ENCODE measurements at regions not wholly inside any gene's neighbourhood (a gene's known extent, or its start where the extent isn't known, plus 50 kb on each side); places are given as distances from the start of the nearest gene placed in this dataset.
"Not testable (repeated sequence)": the region's sequence is repeated elsewhere in the genome, so short reads cannot be mapped to it uniquely, and the experiment has no call there.

DNA sequence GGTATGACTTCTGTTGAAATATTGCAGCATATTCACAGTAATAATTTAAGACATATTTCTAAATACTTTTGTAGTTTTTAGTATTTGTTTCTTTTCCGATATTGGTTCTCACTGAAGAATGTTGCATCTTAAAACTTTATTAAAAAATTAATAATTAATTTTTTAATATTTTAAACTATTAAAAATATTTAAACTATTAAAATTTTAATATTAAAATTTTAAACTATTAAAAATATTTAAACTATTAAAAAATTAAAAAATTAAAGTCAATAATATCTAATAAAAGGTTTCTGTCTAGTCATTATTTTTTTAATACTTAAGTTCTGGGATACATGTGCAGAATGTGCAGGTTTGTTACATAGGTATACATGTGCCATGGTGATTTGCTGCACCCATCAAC is 149.3 kb upstream of the CCNH start:
- H3K4me1 ChIP-seq (ENCODE audit: control insufficient read depth, insufficient read depth, low read length): no peaks in the 10 kb centered on the region
- H3K27me3 ChIP-seq (ENCODE audit: control insufficient read depth, insufficient read depth, low read length): no peaks in the 10 kb centered on the region
- H3K9ac ChIP-seq (ENCODE audit: low read depth, low read length): no peak overlapping the region
- no peak overlapping the region for H3K4me3 ChIP-seq (ENCODE audit: low read length)
- H3K9me3 ChIP-seq (replicated peaks; ENCODE audit: low read length): no peaks in the 10 kb centered on the region
- H3K36me3 ChIP-seq (ENCODE audit: insufficient read depth, low read length): no peaks in the 10 kb centered on the region
- no peak overlapping the region for H3K4me2 ChIP-seq (ENCODE audit: low read length)

DNA sequence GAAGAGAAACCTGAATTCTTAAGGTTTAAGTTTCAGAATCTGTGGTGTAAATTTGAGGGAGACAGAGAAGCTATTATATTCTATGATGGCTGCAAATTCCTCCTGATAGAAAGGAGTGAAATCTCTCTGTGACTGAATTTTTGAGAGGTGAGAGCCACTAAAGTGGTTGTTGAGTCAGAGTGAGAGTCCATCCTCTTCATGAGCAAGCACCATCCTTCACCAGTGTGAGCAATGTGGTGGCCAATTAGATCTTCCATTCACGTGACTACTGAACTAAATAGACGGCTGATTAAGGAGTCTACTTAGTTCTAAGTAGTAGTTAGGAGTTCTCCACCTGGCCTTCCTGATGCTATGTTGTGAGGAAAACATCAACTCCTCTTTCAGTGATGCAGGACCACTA is 147.8 kb upstream of the CCNH start:
- no peaks in the 10 kb centered on the region for H3K4me1 ChIP-seq (ENCODE audit: control insufficient read depth, insufficient read depth, low read length)
- H3K4me2 ChIP-seq (ENCODE audit: low read length): no peak overlapping the region
- H3K9ac ChIP-seq (ENCODE audit: low read depth, low read length): no peak overlapping the region
- no peaks in the 10 kb centered on the region for H3K27me3 ChIP-seq (ENCODE audit: control insufficient read depth, insufficient read depth, low read length)
- no peaks in the 10 kb centered on the region for H3K9me3 ChIP-seq (replicated peaks; ENCODE audit: low read length)
- no peaks in the 10 kb centered on the region for H3K36me3 ChIP-seq (ENCODE audit: insufficient read depth, low read length)
- no peak overlapping the region for H3K4me3 ChIP-seq (ENCODE audit: low read length)

DNA sequence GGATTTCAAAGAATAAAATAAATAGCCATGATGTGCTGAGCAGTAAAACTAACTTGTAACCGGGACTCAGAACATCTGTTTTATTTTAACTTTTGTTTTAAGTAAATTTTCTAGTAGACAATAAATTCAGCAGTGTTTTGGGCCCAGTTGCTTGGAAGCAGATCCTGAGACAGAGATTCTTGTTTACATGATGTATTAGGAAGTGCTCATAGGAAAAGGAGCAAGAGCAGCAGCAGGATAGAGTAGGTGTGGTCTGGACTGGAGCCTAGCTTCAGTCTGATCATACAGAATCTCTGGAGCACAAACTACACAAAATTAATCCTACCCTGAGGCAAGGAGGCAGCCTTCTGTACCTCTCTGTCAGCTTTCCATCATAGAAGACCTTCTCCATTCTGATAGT is 139.2 kb upstream of the CCNH start:
- Histone ChIP-seq H3K9ac (ENCODE audit: low read depth, low read length) (no peak overlapping the region), H3K36me3 (ENCODE audit: insufficient read depth, low read length) (no peaks in the 10 kb centered on the region), H3K9me3 (replicated peaks; ENCODE audit: low read length) (no peaks in the 10 kb centered on the region), H3K27me3 (ENCODE audit: control insufficient read depth, insufficient read depth, low read length) (no peaks in the 10 kb centered on the region), H3K4me2 (ENCODE audit: low read length) (no peak overlapping the region), H3K4me1 (ENCODE audit: control insufficient read depth, insufficient read depth, low read length) (no peaks in the 10 kb centered on the region), H3K4me3 (ENCODE audit: low read length) (no peak overlapping the region)

DNA sequence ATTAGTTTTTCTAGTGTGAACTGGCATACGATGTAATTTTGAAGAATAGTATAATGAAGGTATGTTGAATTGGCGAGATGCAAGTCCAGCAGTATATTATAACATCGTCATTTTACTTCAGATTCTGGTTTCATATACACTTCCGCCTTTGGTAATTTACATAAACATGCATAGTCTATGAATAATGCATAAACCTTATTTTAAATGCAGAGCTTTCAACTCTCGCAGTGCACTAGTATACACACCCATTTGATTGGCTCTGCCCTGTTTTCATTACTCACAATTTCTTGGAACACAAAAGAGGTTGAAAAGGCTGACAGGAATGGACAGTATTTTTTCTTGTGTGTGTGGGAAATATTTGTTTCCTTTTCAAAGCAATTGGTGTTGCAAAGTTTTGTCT is 128.9 kb upstream of the CCNH start:
- H3K4me1 ChIP-seq (ENCODE audit: control insufficient read depth, insufficient read depth, low read length): no peaks in the 10 kb centered on the region

DNA sequence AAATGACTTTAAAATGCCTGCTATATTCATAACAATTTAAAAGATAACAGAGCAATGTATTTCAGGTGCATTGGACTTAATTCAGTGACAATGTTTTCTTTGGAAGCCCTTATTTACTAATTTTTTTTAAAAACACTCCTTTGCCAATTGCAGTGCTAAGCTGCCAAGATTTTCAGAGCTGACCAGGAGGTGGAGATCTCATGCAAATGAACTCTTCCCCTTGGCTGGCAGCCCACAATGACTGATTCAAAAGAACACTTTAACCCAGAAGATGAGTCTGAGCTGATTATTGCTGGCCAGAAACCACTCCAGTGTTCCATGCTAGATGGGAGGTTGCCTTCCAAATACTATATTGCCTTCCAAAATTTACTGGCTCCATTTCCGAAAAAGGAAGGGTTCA is 128.3 kb upstream of the CCNH start:
- no peak overlapping the region for H3K4me2 ChIP-seq (ENCODE audit: low read length)
- H3K4me3 ChIP-seq (ENCODE audit: low read length): no peak overlapping the region
- H3K36me3 ChIP-seq (ENCODE audit: insufficient read depth, low read length): no peaks in the 10 kb centered on the region
- no peaks in the 10 kb centered on the region for H3K4me1 ChIP-seq (ENCODE audit: control insufficient read depth, insufficient read depth, low read length)
- H3K9me3 ChIP-seq (replicated peaks; ENCODE audit: low read length): no peaks in the 10 kb centered on the region
- no peak overlapping the region for H3K9ac ChIP-seq (ENCODE audit: low read depth, low read length)
- peaks cover 3% of the 10 kb centered on the region for H3K27me3 ChIP-seq (ENCODE audit: control insufficient read depth, insufficient read depth, low read length)

More for the DNA sequence above, 128.9 kb upstream of the CCNH start:
- Histone ChIP-seq H3K9ac (ENCODE audit: low read depth, low read length) (no peak overlapping the region), H3K9me3 (replicated peaks; ENCODE audit: low read length) (no peaks in the 10 kb centered on the region), H3K4me2 (ENCODE audit: low read length) (no peak overlapping the region), H3K27me3 (ENCODE audit: control insufficient read depth, insufficient read depth, low read length) (peaks cover 3% of the 10 kb centered on the region), H3K4me3 (ENCODE audit: low read length) (no peak overlapping the region), H3K36me3 (ENCODE audit: insufficient read depth, low read length) (no peaks in the 10 kb centered on the region)

DNA sequence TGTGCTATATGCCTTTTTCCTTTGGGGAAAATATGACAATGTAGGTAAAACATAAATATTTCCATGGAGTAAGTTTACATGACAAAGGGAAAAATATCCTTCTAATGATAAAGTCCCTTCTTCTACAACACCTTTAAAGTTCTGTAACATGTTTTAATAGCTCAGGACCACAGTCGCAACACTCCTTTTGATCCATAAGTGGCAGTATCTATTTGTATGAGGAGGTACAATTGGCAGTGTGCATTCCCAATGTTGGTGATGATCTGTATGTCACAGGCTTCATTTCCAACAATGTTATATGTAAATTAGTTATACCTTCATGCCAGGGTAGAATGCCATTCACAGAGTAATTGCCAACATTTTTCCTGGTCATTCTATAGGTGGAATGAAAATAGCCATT is 127.1 kb upstream of the CCNH start:
- peaks cover 3% of the 10 kb centered on the region for H3K27me3 ChIP-seq (ENCODE audit: control insufficient read depth, insufficient read depth, low read length)
- H3K9ac ChIP-seq (ENCODE audit: low read depth, low read length): no peak overlapping the region
- no peaks in the 10 kb centered on the region for H3K36me3 ChIP-seq (ENCODE audit: insufficient read depth, low read length)
- no peaks in the 10 kb centered on the region for H3K4me1 ChIP-seq (ENCODE audit: control insufficient read depth, insufficient read depth, low read length)
- no peak overlapping the region for H3K4me2 ChIP-seq (ENCODE audit: low read length)
- H3K9me3 ChIP-seq (replicated peaks; ENCODE audit: low read length): no peaks in the 10 kb centered on the region
- H3K4me3 ChIP-seq (ENCODE audit: low read length): no peak overlapping the region

DNA sequence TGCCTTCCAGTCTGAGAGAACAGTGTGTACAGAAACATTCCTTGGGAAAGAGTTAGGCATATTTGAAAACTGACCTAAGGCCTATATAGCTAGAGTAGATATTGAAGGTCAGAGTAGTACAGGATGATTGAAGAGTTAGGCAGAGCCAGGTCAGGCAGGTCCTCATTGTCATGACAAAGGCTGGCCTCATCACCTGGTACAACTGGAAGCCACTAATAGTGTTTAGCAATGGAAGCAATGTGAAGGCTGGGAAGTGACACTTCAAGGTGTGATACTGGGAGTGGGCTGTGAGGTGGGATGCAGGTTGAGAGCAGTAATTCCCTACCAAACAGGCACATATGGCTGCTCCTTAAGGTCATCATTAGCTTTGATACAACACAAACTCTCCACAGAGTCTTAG is 123.6 kb upstream of the CCNH start:
- H3K4me2 ChIP-seq (ENCODE audit: low read length): no peak overlapping the region
- H3K9ac ChIP-seq (ENCODE audit: low read depth, low read length): no peak overlapping the region
- no peaks in the 10 kb centered on the region for H3K27me3 ChIP-seq (ENCODE audit: control insufficient read depth, insufficient read depth, low read length)
- no peaks in the 10 kb centered on the region for H3K4me1 ChIP-seq (ENCODE audit: control insufficient read depth, insufficient read depth, low read length)
- no peaks in the 10 kb centered on the region for H3K36me3 ChIP-seq (ENCODE audit: insufficient read depth, low read length)
- H3K4me3 ChIP-seq (ENCODE audit: low read length): no peak overlapping the region
- H3K9me3 ChIP-seq (replicated peaks; ENCODE audit: low read length): no peaks in the 10 kb centered on the region

DNA sequence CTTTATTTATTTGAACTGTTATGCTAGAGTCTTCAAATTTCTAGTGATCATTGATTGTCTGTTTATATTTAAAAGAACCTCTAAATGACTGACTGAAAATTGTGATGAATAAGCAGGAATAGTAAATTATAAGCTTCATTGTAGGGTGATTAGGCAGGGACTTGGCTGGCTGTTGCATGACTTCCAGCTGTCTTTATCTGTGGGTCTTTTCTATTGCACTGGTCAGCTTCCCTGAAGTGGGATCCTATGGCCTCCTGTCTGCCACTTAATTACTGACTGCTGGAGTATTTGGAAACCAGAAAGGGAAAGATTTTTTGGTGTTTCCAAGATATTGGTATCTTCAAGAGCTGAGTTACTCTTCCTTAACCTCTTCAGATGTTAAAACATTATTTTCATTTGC is 123.0 kb upstream of the CCNH start:
- H3K4me2 ChIP-seq (ENCODE audit: low read length): no peak overlapping the region
- no peaks in the 10 kb centered on the region for H3K9me3 ChIP-seq (replicated peaks; ENCODE audit: low read length)
- no peak overlapping the region for H3K9ac ChIP-seq (ENCODE audit: low read depth, low read length)
- no peaks in the 10 kb centered on the region for H3K4me1 ChIP-seq (ENCODE audit: control insufficient read depth, insufficient read depth, low read length)
- H3K36me3 ChIP-seq (ENCODE audit: insufficient read depth, low read length): no peaks in the 10 kb centered on the region
- H3K27me3 ChIP-seq (ENCODE audit: control insufficient read depth, insufficient read depth, low read length): no peaks in the 10 kb centered on the region
- no peak overlapping the region for H3K4me3 ChIP-seq (ENCODE audit: low read length)

DNA sequence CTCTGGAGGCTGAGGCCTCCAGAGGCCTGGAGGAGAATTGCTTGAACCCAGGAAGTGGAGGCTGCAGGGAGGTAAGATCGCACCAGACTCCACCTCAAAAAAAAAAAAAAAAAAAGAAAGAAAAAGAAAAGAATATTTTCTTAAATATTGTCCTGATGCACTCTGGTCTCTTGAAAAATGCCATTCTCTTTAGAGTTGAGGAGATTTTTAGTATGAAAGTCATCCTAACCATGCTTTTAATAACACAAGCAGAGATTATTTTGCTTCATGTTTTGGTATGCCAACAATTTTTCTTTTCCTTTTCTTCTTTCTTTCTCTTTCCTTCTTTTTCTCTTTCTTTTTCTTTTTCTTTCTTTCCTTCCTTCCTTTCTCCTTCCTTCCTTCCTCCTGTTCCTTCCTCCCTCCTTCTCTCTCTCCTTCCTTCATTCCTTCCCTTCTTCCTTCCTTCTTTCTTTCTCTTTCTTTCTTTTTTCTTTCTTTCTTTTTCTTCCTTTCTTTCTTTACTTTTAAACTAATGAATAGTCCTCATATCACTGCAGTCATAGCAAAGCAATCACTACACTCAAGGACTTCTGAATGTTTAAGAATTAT is 116.9 kb upstream of the CCNH start:
- Histone ChIP-seq H3K27me3 (ENCODE audit: control insufficient read depth, insufficient read depth, low read length) (no peaks in the 10 kb centered on the region), H3K4me1 (ENCODE audit: control insufficient read depth, insufficient read depth, low read length) (no peaks in the 10 kb centered on the region), H3K36me3 (ENCODE audit: insufficient read depth, low read length) (no peaks in the 10 kb centered on the region), H3K9me3 (replicated peaks; ENCODE audit: low read length) (no peaks in the 10 kb centered on the region), H3K9ac (ENCODE audit: low read depth, low read length) (no peak overlapping the region), H3K4me2 (ENCODE audit: low read length) (no peak overlapping the region), H3K4me3 (ENCODE audit: low read length) (no peak overlapping the region)

DNA sequence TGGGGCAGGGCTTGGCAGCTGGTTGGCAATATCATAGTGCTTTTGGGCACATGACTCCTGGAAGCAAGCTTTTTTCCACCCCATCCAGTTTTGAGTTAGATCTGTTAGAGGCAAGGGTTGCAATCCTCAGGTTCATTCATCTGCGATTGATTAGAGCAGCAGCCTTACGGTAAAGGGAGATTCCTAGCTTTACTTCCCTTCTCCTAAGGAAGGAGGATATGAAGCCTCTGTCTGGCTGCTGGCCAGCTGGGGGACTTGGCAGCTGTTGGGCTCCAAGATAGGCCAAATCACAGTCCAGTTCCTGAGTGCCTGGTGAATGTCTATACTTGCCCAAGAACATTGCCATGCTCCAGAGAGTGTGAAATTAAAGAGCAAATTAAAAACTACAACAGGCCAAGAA is 113.4 kb upstream of the CCNH start:
- Histone ChIP-seq H3K9me3 (replicated peaks; ENCODE audit: low read length) (no peaks in the 10 kb centered on the region), H3K4me1 (ENCODE audit: control insufficient read depth, insufficient read depth, low read length) (no peaks in the 10 kb centered on the region), H3K4me2 (ENCODE audit: low read length) (no peak overlapping the region), H3K9ac (ENCODE audit: low read depth, low read length) (no peak overlapping the region), H3K27me3 (ENCODE audit: control insufficient read depth, insufficient read depth, low read length) (no peaks in the 10 kb centered on the region), H3K36me3 (ENCODE audit: insufficient read depth, low read length) (no peaks in the 10 kb centered on the region), H3K4me3 (ENCODE audit: low read length) (no peak overlapping the region)

DNA sequence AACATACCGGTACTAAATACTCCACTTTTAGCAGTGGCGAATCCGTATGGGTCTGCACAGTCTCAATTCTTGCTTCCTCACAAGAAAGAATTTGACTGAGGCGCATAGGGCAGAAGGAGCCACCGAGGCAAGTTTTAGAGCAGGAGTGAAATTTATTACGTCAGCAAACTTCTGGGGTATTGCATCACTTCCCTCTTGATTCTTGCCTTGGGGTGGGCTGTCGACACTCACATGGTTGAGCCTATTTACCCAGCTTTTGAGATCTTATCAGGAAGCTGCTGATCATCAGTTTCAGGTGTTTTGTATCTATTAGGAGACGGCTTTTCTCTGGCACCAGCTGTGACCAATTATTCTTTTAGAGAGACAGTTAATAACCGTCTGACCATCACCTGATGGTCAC is 111.5 kb upstream of the CCNH start:
- H3K4me3 ChIP-seq (ENCODE audit: low read length): no peak overlapping the region
- H3K4me2 ChIP-seq (ENCODE audit: low read length): no peak overlapping the region
- no peaks in the 10 kb centered on the region for H3K4me1 ChIP-seq (ENCODE audit: control insufficient read depth, insufficient read depth, low read length)
- H3K27me3 ChIP-seq (ENCODE audit: control insufficient read depth, insufficient read depth, low read length): no peaks in the 10 kb centered on the region
- H3K9me3 ChIP-seq (replicated peaks; ENCODE audit: low read length): no peaks in the 10 kb centered on the region
- no peaks in the 10 kb centered on the region for H3K36me3 ChIP-seq (ENCODE audit: insufficient read depth, low read length)
- no peak overlapping the region for H3K9ac ChIP-seq (ENCODE audit: low read depth, low read length)

DNA sequence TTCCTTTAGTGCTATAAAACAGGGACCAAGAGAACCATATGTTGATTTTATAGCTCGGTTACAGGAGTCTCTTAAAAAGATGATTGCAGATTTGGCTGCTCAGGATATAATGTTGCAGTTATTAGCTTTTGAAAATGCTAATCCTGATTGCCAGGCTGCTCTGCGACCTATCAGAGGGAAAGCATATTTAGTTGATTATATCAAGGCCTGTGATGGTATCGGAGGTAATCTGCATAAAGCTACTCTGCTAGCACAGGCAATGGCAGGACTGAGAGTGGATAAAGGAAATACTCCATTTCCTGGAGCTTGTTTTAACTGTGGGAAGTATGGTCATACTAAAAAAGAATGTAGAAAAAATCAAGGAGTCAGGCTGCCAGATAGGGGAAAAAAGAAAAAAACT is 99.0 kb upstream of the CCNH start:
- H3K4me1 ChIP-seq (ENCODE audit: control insufficient read depth, insufficient read depth, low read length); H3K4me3 ChIP-seq (ENCODE audit: low read length); H3K9ac ChIP-seq (ENCODE audit: low read depth, low read length); H3K27me3 ChIP-seq (ENCODE audit: control insufficient read depth, insufficient read depth, low read length); H3K9me3 ChIP-seq (replicated peaks; ENCODE audit: low read length); H3K36me3 ChIP-seq (ENCODE audit: insufficient read depth, low read length); H3K4me2 ChIP-seq (ENCODE audit: low read length): not testable (repeated sequence)

Data from skeletal muscle satellite cell (primary cell).